Testis (tissue), 2 donors: ENCODE measurements at regions not wholly inside any gene's neighbourhood (a gene's known extent, or its start where the extent isn't known, plus 50 kb on each side); places are given as distances from the start of the nearest gene placed in this dataset.
"Not testable (repeated sequence)": the region's sequence is repeated elsewhere in the genome, so short reads cannot be mapped to it uniquely, and the experiment has no call there.

ENCODE experiments used
- POLR2A ChIP-seq: fragments of 450-650 bp; IDR thresholded peaks from one replicate; pipeline ENCODE4 v1.6.1; 2017; ENCODE audit warnings: antibody characterized with exemption, mild to moderate bottlenecking, moderate library complexity
- TF ChIP-seq, protein P1 (sequence below), 3 experiments: fragments of 450-650 bp in 2 of 3; fragments of 200-600 bp in 1 of 3; sonication (generic) in 1 of 3; IDR thresholded peaks; one replicate each; pipeline ENCODE4 v1.5.1; 2016 to 2019; ENCODE audit warnings: antibody characterized with exemption in 3 of 3, mild to moderate bottlenecking in 2 of 3, moderate library complexity in 1 of 3

DNA sequence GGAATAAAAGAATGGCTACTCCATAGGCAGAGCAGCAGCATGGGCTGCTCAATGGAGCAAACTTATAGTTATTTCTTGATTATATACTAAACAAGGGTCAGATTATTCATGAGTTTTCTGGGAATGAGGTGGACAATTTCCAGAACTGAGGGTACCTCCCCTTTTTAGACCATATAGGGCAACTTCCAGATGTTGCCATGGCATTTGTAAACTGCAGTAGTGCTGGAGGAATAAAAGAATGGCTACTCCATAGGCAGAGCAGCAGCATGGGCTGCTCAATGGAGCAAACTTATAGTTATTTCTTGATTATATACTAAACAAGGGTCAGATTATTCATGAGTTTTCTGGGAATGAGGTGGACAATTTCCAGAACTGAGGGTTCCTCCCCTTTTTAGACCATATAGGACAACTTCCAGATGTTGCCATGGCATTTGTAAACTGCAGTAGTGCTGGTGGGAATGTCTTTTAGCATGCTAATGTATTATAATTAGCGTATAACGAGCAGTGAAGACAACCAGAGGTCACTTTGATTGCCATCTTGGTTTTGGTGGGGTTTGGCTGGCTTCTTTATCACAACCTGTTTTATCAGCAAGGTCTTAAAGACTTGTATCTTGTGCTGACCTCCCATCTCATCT lies 364.6 kb upstream of the RGS6 start:
- TF ChIP-seq, protein P1, sequence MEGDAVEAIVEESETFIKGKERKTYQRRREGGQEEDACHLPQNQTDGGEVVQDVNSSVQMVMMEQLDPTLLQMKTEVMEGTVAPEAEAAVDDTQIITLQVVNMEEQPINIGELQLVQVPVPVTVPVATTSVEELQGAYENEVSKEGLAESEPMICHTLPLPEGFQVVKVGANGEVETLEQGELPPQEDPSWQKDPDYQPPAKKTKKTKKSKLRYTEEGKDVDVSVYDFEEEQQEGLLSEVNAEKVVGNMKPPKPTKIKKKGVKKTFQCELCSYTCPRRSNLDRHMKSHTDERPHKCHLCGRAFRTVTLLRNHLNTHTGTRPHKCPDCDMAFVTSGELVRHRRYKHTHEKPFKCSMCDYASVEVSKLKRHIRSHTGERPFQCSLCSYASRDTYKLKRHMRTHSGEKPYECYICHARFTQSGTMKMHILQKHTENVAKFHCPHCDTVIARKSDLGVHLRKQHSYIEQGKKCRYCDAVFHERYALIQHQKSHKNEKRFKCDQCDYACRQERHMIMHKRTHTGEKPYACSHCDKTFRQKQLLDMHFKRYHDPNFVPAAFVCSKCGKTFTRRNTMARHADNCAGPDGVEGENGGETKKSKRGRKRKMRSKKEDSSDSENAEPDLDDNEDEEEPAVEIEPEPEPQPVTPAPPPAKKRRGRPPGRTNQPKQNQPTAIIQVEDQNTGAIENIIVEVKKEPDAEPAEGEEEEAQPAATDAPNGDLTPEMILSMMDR (IDR thresholded peaks at IDR 0.05) = not testable (repeated sequence)
- TF ChIP-seq POLR2A = not testable (repeated sequence)
